NCI-H460 (cell line): ENCODE measurements at regions not wholly inside any gene's neighbourhood (a gene's known extent, or its start where the extent isn't known, plus 50 kb on each side); places are given as distances from the start of the nearest gene placed in this dataset.
"Not testable (repeated sequence)": the region's sequence is repeated elsewhere in the genome, so short reads cannot be mapped to it uniquely, and the experiment has no call there.

Experiments used
- DNase-seq: peaks from one replicate; pipeline ENCODE4 v3.0.0-alpha.2; 2016; ENCODE audit warnings: low read depth; ENCODE audit errors: extremely low read depth

GRCh38 chr1:105270966-105271365, 1521.3 kb downstream of the AMY1C start:
- no peak for DNase-seq

GRCh38 chr1:105272376-105272775, 1522.7 kb downstream of the AMY1C start:
- not testable (repeated sequence) for DNase-seq

DNA sequence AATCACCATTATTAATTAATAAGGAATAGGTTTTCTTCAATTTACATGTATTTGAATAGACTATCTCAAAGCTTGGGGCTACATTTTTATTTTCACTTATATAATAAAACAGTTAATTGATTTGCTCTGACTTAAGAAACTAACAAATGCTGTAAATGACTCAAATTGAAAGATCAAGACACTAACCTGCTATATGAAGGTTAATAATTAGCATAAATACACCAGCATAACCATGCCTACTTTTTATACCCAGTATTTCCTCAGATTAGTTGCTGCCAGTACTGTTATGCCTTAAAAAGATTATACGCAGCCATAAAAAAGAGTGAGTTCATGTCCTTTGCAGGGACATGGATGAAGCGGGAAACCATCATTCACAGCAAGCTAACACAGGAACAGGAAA, 1545.1 kb downstream of the AMY1C start:
- DNase-seq = no peak

GRCh38 chr1:105310063-105310462, 1560.4 kb downstream of the AMY1C start:
- no peak for DNase-seq

GRCh38 chr1:105317976-105318375, 1568.3 kb downstream of the AMY1C start:
- DNase-seq = no peak

DNA sequence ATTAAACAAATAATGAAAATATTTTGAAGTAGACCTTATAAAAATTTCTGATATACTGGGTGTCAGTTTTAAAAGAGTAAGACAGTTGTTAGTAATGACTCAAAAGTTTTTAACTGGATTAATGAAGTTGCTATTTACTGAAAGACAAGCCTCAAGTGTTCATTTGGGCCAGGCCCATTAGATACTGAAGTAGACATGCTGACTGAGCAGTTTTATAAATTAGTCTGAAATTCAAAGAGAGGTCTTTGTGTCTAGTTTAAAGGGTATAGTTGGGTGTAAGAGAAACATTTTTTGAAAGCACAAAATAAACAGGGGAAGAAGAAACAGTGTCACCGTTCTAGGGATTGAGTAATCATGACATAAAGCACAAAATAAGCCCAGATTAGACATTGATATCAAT, 1577.2 kb downstream of the AMY1C start:
- DNase-seq = no peak

- no peak for DNase-seq
Observed at GRCh38 chr1:105337420-105337819, 1587.7 kb downstream of the AMY1C start.

- DNase-seq = no peak
Observed at GRCh38 chr1:105343317-105343716, 1593.6 kb downstream of the AMY1C start.

- no peak for DNase-seq
Observed at GRCh38 chr1:105359457-105359856, 1609.8 kb downstream of the AMY1C start.

DNA sequence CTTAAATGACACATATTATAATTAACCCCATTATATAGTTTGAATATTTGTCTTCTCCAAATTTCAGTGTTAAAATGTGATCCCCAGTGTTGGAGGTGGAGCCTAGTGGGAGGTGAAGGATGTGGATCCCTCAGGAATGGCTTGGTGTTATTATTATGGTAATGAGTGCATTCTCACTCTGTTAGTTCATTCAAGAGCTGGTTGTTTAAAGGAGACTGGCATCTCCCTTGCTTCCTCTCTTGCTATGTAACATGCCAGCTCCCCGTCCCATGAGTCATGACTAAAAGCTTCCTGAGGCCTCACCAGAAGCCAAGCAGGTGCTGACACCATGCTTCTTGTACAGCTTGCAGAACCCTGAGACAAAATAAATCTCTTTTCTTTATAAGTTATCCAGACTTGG, 1612.7 kb downstream of the AMY1C start:
- no peak for DNase-seq

DNA sequence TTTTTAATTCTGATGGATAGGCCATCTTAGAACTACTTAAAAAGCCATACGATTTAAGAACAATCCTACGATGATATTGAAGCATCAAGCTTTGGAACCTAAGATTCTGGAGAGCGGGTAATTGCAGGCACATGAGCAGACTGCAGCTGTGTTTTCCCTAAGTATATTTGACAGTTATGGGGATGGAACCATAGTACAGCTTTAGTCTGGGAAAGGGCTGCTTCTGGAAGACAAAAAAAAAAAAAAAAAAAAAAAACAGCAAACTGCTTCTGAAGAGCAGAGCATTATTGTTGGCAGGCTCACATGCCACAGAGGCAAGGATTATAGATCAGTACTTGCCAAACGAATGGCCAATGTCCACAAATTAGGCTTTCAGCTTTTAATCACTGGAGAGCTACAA, 1618.7 kb downstream of the AMY1C start:
- DNase-seq = no peak

GRCh38 chr1:105373681-105374080, 1624.0 kb downstream of the AMY1C start:
- DNase-seq = no peak

- no peak for DNase-seq
Observed at GRCh38 chr1:105386489-105386888, 1636.8 kb downstream of the AMY1C start.

GRCh38 chr1:105396001-105396400, 1646.3 kb downstream of the AMY1C start:
- no peak for DNase-seq

GRCh38 chr1:105398909-105399308, 1649.2 kb downstream of the AMY1C start:
- DNase-seq = no peak

DNA sequence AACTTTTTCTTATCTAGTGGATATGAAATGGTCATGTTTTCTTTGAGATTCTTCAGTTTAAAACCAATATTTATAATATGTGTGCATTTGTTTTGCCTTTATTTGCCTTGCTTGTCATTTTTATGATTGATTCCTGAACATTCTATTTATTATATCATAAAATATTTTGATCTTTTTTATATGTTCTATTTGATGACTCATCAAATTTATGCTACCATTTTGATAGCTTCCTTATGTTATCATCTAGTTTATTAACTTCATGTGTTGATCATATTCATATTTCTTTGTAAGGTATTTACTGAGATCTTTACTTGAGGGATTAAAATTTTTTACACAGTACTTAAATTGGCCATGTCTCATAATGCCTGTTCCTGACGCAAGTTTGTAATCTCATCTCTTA, 1650.0 kb downstream of the AMY1C start:
- DNase-seq = no peak

- DNase-seq = no peak
Observed at GRCh38 chr1:105416261-105416660, 1640.2 kb upstream of the PRMT6 start.

GRCh38 chr1:105419030-105419429, 1637.4 kb upstream of the PRMT6 start:
- no peak for DNase-seq

DNA sequence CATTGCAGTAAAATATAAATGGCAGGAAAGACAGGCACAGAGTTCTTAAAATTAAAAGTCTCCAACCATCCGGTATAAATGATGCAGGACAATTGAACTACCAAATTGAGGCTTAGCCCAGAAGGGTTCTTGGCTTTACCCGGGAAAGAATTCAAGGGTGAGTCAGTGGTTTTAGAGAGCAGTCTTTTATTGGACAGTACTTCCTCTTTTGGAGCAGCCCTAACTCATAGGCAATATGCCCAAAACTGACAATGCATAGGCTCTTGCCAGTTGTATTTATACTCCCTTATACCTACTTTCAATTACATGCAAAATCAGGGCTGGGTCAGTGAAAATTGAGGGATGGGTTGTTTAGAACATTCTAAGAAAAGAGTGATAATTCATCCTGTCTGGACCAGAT, 1628.9 kb upstream of the PRMT6 start:
- no peak for DNase-seq

DNA sequence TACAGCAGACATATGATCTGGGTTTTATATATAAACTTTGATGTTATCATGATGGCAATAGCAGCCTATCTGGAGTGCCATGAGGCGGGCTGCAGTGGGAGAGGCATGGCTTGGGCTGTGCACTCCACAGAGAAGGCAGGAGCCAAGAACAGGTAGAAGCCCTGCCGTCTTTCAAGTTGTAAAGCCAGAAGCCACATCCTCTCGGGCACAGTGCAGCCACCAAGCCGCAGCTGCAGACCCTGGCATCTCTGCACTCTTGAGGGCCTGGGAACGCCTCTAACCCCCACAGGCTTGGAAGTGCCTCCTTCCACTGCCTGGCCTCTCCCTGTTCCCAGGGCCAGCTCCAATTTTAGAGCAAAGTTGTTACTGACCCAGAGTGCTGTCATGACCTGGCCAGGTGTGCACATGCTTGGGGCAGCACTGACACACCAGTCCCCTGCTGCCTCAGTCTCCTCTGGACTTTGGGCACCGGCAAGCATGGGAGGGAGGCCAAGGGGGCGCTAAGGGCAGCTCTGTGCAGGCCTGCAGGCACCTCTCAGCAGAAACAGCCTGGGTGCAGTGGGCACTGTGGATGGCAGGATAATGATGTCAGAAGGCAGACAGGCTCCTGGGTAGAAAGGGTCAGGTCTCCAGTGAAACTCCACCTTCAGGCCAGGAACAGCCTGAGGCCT, 1619.8 kb upstream of the PRMT6 start:
- no peak for DNase-seq

- no peak for DNase-seq
Observed at GRCh38 chr1:105437847-105438246, 1618.6 kb upstream of the PRMT6 start.

DNA sequence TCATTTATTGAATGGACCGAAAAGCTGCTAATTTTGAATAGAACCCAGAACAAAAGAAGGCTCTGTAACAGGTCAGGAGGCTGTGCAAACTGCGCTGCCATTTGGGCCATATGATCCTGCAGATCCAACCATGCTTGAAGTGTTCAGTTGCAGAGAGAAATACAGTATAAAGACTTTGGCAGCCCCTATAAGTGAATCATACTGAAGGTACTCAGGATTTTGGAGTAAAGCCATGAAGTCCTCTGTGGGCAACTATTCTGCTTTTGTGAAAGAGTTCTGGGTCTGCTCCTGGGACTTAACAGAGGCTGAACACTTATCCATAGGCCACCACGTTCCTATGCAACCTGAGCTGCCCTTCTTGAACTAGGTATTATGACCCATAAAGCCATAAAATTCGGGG, 1613.6 kb upstream of the PRMT6 start:
- DNase-seq = no peak

GRCh38 chr1:105459759-105460158, 1596.7 kb upstream of the PRMT6 start:
- DNase-seq = no peak
